WERI-Rb-1 (cell line): ENCODE measurements at regions not wholly inside any gene's neighbourhood (a gene's known extent, or its start where the extent isn't known, plus 50 kb on each side); places are given as distances from the start of the nearest gene placed in this dataset.

ENCODE experiments used
- DNase-seq: peaks from one replicate; pipeline ENCODE4 v3.0.0-alpha.2; 2020
- H3K27ac ChIP-seq: fragments of 250-450 bp; sonication (Bioruptor Pico); 2 replicates; pipeline ENCODE4 v1.5.1; 2020; ENCODE audit warnings: mild to moderate bottlenecking, moderate library complexity
- H3K27me3 ChIP-seq: fragments of 250-450 bp; sonication (Bioruptor Pico); 2 replicates; pipeline ENCODE4 v1.5.1; 2021; ENCODE audit warnings: mild to moderate bottlenecking, low read depth, moderate library complexity; ENCODE audit not compliant: insufficient read depth, severe bottlenecking
- H3K36me3 ChIP-seq: fragments of 250-450 bp; sonication (Bioruptor Pico); 2 replicates; pipeline ENCODE4 v1.5.1; 2020; ENCODE audit warnings: mild to moderate bottlenecking, moderate library complexity
- H3K4me3 ChIP-seq: 2 replicates; pipeline ENCODE4 v1.5.1; 2011; ENCODE audit warnings: low read depth, mild to moderate bottlenecking, control low read depth, low read length
- H3K9me3 ChIP-seq: fragments of 250-450 bp; sonication (Bioruptor Pico); 2 replicates; pipeline ENCODE4 v1.5.1; 2021; ENCODE audit warnings: mild to moderate bottlenecking, moderate library complexity; ENCODE audit not compliant: severe bottlenecking
- TF ChIP-seq, protein P1 (sequence below): IDR thresholded peaks from 2 replicates; pipeline ENCODE4 v1.5.1; 2011; ENCODE audit warnings: low read depth, mild to moderate bottlenecking, control low read depth, inconsistent platforms, low read length

DNA sequence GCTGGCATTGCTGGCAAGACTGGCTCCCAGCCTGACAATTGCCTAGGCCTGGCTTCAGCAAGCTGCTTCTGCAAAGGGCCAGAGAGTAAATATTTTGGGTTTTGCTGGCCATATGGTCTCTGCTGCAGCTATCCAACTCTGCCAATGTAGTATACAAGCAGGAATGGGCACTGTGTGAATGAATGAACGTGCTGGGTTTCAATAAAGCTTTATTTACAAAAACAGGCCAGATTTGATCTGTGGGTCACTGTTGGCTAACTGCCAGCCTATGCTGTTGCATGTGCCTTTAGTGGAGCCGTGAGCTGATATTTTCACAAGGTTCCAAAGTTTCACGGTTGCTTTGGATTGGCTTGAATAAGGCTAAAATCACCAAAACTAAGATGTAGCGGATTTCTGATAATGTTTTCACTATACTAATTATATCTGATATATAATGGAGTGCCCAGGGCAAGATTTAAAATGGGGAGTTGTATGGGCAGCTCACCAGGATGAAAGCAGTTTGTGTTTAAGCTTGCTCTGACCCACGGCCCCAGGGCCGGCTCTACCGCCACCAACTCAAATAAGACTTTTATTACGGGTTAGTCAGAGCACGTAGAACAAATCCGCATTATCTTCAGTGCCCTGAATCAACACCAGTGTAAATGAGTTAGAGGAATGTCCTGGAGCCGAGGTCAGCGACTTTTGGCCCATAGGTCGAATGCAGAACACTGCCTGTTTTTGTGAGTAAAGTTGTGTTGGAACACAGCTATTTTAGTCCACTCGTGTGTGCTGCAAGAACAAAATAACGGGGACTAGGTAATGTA, 98.6 kb upstream of the DAP start:
- TF ChIP-seq, protein P1, sequence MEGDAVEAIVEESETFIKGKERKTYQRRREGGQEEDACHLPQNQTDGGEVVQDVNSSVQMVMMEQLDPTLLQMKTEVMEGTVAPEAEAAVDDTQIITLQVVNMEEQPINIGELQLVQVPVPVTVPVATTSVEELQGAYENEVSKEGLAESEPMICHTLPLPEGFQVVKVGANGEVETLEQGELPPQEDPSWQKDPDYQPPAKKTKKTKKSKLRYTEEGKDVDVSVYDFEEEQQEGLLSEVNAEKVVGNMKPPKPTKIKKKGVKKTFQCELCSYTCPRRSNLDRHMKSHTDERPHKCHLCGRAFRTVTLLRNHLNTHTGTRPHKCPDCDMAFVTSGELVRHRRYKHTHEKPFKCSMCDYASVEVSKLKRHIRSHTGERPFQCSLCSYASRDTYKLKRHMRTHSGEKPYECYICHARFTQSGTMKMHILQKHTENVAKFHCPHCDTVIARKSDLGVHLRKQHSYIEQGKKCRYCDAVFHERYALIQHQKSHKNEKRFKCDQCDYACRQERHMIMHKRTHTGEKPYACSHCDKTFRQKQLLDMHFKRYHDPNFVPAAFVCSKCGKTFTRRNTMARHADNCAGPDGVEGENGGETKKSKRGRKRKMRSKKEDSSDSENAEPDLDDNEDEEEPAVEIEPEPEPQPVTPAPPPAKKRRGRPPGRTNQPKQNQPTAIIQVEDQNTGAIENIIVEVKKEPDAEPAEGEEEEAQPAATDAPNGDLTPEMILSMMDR: no peak
- Histone ChIP-seq H3K9me3 (no peaks in the 10 kb centered on the region), H3K4me3 (no peak overlapping the region), H3K27me3 (no peaks in the 10 kb centered on the region), H3K36me3 (no peaks in the 10 kb centered on the region), H3K27ac (no peak overlapping the region)
- DNase-seq: peak; percentile 23

DNA sequence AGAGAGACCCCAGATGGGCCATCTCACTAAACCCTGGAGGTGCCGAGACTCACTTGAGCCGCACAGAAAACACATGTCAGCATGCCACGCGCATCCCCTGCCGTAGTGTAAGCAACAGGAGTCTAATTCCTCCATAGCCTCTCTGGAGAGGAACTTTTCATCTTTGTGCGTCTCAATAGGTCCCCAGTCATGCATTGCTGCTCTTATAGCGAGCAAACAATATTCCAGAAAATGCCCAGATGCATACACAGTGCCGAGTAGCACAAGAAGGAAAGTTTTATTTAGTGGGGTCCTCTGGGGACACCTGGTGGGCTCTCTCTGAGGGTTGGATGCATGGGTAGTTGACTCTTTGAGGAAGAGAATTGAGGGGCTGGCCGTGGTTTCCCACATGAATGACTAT, 97.9 kb upstream of the DAP start:
- no peak overlapping the region for H3K4me3 ChIP-seq
- TF ChIP-seq, protein P1: peak; percentile 26; the same call in 1 of the 2 replicates
- DNase-seq: no peak
- no peak overlapping the region for H3K27ac ChIP-seq
- H3K9me3 ChIP-seq: no peaks in the 10 kb centered on the region
- no peaks in the 10 kb centered on the region for H3K27me3 ChIP-seq
- H3K36me3 ChIP-seq: no peaks in the 10 kb centered on the region

GRCh38 chr5:10858307-10858706, 97.3 kb upstream of the DAP start:
- Histone ChIP-seq H3K9me3 (no peaks in the 10 kb centered on the region), H3K27me3 (no peaks in the 10 kb centered on the region), H3K36me3 (no peaks in the 10 kb centered on the region), H3K27ac (no peak overlapping the region), H3K4me3 (no peak overlapping the region)
- no peak for DNase-seq
- TF ChIP-seq, protein P1: no peak

DNA sequence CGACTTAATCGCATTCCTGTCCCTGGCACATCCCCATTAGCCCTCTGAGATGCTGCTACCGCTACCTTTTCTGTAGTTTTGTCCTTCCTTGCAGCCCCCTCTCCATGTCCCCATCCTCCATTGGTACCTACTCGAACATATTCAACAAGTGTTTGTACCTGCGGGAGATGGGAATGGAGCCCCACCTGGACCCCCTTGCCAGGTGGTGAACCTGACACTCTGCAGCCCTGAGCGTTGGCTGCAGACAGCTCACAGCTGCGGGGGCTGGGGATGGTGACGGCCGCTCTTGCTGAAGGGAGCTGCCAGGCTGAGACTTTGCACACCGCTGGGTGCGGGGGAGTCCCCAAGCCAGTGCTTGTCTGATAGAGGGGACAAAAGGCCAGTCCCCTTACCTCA, 96.3 kb upstream of the DAP start:
- no peak overlapping the region for H3K27ac ChIP-seq
- no peaks in the 10 kb centered on the region for H3K9me3 ChIP-seq
- H3K36me3 ChIP-seq: no peaks in the 10 kb centered on the region
- TF ChIP-seq, protein P1: no peak
- no peaks in the 10 kb centered on the region for H3K27me3 ChIP-seq
- peak overlapping the region; percentile 30 for H3K4me3 ChIP-seq
- DNase-seq: peak; percentile 34

DNA sequence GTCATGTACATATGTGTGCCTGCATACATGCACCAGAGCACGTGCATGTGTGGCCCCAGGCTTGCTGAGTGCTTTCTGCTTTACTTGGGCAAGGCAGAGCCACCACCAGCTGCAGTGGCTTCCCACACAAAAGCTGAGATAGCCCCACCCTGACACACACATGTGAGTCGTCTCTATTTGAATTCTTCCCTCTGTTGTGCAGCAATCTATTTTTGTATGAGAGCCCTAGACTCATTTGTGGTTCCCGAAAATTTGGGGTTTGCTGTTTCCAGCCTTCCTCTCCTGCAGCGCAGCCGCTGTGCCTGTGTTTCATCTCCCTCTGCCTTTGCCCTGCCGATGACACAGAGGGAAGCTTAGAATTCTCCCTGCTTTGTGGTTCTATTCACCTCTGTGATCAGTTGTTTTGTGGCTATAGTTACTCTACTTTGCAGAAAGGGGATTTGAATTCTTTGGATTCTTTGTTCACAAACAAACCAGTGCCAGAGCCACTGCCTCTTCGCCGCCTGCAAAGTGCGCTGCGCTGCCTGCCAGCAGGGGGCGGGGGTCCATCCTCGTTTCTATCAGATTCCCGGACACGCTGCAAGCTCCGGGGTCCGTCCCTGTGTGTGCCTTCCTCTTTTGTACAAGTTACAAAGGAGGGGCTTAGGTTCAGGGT, 95.8 kb upstream of the DAP start:
- Histone ChIP-seq H3K27me3 (no peaks in the 10 kb centered on the region), H3K27ac (peak overlapping the region; percentile 40), H3K9me3 (no peaks in the 10 kb centered on the region), H3K36me3 (no peaks in the 10 kb centered on the region), H3K4me3 (peak overlapping the region; percentile 30)
- DNase-seq: peak; percentile 86
- TF ChIP-seq, protein P1: peak; percentile 98
